Upper lobe of right lung (tissue), 1 donor: ENCODE measurements at regions not wholly inside any gene's neighbourhood (a gene's known extent, or its start where the extent isn't known, plus 50 kb on each side); places are given as distances from the start of the nearest gene placed in this dataset.
A peak's percentile ranks its signal among the peaks of the same experiment; 100 is the strongest.

Experiments used
- ATAC-seq: fragments of 200-7000 bp; cut with Tn5 transposase; one replicate; pipeline ENCODE4 v1.9.1; 2020; ENCODE audit warnings: mild to moderate bottlenecking, moderate library complexity
- DNase-seq: peaks from one replicate; pipeline ENCODE4 v3.0.0-alpha.2; 2020
- H3K27ac ChIP-seq: fragments of 200-600 bp; one replicate; pipeline ENCODE4 v1.8.0; 2022
- H3K27me3 ChIP-seq: fragments of 200-600 bp; one replicate; pipeline ENCODE4 v1.8.0; 2022; ENCODE audit warnings: mild to moderate bottlenecking
- H3K36me3 ChIP-seq: fragments of 200-600 bp; one replicate; pipeline ENCODE4 v1.8.0; 2022
- H3K4me1 ChIP-seq: fragments of 200-600 bp; one replicate; pipeline ENCODE4 v1.8.0; 2022
- H3K4me3 ChIP-seq: fragments of 200-600 bp; one replicate; pipeline ENCODE4 v1.8.0; 2022; ENCODE audit warnings: mild to moderate bottlenecking
- H3K9me3 ChIP-seq: fragments of 200-600 bp; one replicate; pipeline ENCODE4 v1.8.0; 2022
- CTCF ChIP-seq: fragments of 200-600 bp; IDR thresholded peaks from one replicate; pipeline ENCODE4 v1.8.0; 2022; ENCODE audit warnings: antibody characterized with exemption
- intact Hi-C: fragments of 100-400 bp; cut with DNase I; formaldehyde crosslinking; loops from one replicate; pipeline ENCODE4 v1.11.0; 2022
- donor health status: DM: no; HTN: yes; CAD: no; lungs with severe emphysema.

GRCh38 chr12:31853520-31853919, 105.7 kb upstream of the RESF1 start:
- intact Hi-C loops = no loop called here
- no peaks in the 10 kb centered on the region for H3K4me1 ChIP-seq
- H3K36me3 ChIP-seq = no peaks in the 10 kb centered on the region
- no peaks in the 10 kb centered on the region for H3K27me3 ChIP-seq
- ATAC-seq (peak; percentile 86), DNase-seq (no peak)
- no peak for TF ChIP-seq CTCF
- peak overlapping the region; percentile 38 for H3K27ac ChIP-seq
- H3K9me3 ChIP-seq = peaks cover 22% of the 10 kb centered on the region
- H3K4me3 ChIP-seq = no peak overlapping the region

- peaks cover 28% of the 10 kb centered on the region for H3K9me3 ChIP-seq
- H3K36me3 ChIP-seq = no peaks in the 10 kb centered on the region
- no peak overlapping the region for H3K27ac ChIP-seq
- no peak overlapping the region for H3K4me3 ChIP-seq
- no peak for TF ChIP-seq CTCF
- no peaks in the 10 kb centered on the region for H3K4me1 ChIP-seq
- no peak for DNase-seq
- intact Hi-C loops = no loop called here
- H3K27me3 ChIP-seq = no peaks in the 10 kb centered on the region
- ATAC-seq = no peak
These were observed 108.9 kb upstream of the RESF1 start for GRCh38 chr12:31850268-31850667.

- no peaks in the 10 kb centered on the region for H3K27me3 ChIP-seq
- intact Hi-C loops = no loop called here
- H3K4me3 ChIP-seq = no peak overlapping the region
- H3K9me3 ChIP-seq = peaks cover 28% of the 10 kb centered on the region
- ATAC-seq (no peak), DNase-seq (no peak)
- no peaks in the 10 kb centered on the region for H3K36me3 ChIP-seq
- TF ChIP-seq CTCF = no peak
- H3K27ac ChIP-seq = no peak overlapping the region
- no peaks in the 10 kb centered on the region for H3K4me1 ChIP-seq
These were observed 110.0 kb upstream of the RESF1 start for GRCh38 chr12:31849090-31849687.

GRCh38 chr12:31846405-31846804, 112.8 kb upstream of the RESF1 start:
- Histone ChIP-seq H3K4me3 (no peak overlapping the region), H3K4me1 (no peaks in the 10 kb centered on the region), H3K27me3 (no peaks in the 10 kb centered on the region), H3K36me3 (no peaks in the 10 kb centered on the region), H3K9me3 (peaks cover 28% of the 10 kb centered on the region), H3K27ac (no peak overlapping the region)
- no peak for TF ChIP-seq CTCF
- DNase-seq (no peak), ATAC-seq (no peak)
- intact Hi-C loops = no loop called here

- H3K4me3 ChIP-seq = no peak overlapping the region
- intact Hi-C loops = no loop called here
- H3K4me1 ChIP-seq = no peaks in the 10 kb centered on the region
- H3K27me3 ChIP-seq = no peaks in the 10 kb centered on the region
- H3K9me3 ChIP-seq = peaks cover 27% of the 10 kb centered on the region
- no peak for TF ChIP-seq CTCF
- DNase-seq (no peak), ATAC-seq (no peak)
- H3K36me3 ChIP-seq = no peaks in the 10 kb centered on the region
- H3K27ac ChIP-seq = no peak overlapping the region
These were observed 113.4 kb upstream of the RESF1 start for GRCh38 chr12:31845613-31846322.
